Activated T-helper 1 cell treated with anti-CD3 and anti-CD28 coated beads, Interleukin-12 subunit alpha, Interleukin-12 subunit beta, Interleukin-2, Interleukin-4 antibody, amounts not matched to agents 30 ng/mL and 10 ng/mL and 1 ng/mL, durations not matched to agents 14 hours and 24 hours and 36 hours (primary cell): ENCODE measurements at regions not wholly inside any gene's neighbourhood (a gene's known extent, or its start where the extent isn't known, plus 50 kb on each side); places are given as distances from the start of the nearest gene placed in this dataset.
"Not testable (repeated sequence)": the region's sequence is repeated elsewhere in the genome, so short reads cannot be mapped to it uniquely, and the experiment has no call there.

Experiments
- DNase-seq: peaks from one replicate; pipeline ENCODE4 v3.0.0; 2021; ENCODE audit warnings: low spot score
- H3K27ac Mint-ChIP-seq: one replicate; pipeline ENCODE4 v1.8.0; 2021; ENCODE audit warnings: mild to moderate bottlenecking, mixed read lengths
- H3K27me3 Mint-ChIP-seq: one replicate; pipeline ENCODE4 v1.8.0; 2022; ENCODE audit warnings: mild to moderate bottlenecking, moderate library complexity, mixed read lengths; ENCODE audit not compliant: insufficient read depth
- H3K36me3 Mint-ChIP-seq: one replicate; pipeline ENCODE4 v1.8.0; 2021; ENCODE audit warnings: low read depth, mixed read lengths
- H3K4me1 Mint-ChIP-seq: one replicate; pipeline ENCODE4 v1.8.0; 2021; ENCODE audit warnings: low read depth, mixed read lengths
- H3K4me3 Mint-ChIP-seq: one replicate; pipeline ENCODE4 v1.8.0; 2021; ENCODE audit warnings: mild to moderate bottlenecking, moderate library complexity, mixed read lengths
- H3K9me3 Mint-ChIP-seq: one replicate; pipeline ENCODE4 v1.8.0; 2021; ENCODE audit warnings: mixed read lengths
- intact Hi-C: fragments of 100-400 bp; cut with micrococcal nuclease; formaldehyde crosslinking; loops from one replicate; pipeline ENCODE4 v1.15.1; 2024

GRCh38 chr2:225231900-225232299 is 167.6 kb upstream of the NYAP2 start:
- Mint-ChIP-seq H3K27me3 (no peaks in the 10 kb centered on the region), H3K4me1 (no peaks in the 10 kb centered on the region), H3K4me3 (no peak overlapping the region), H3K9me3 (no peaks in the 10 kb centered on the region), H3K27ac (no peak overlapping the region), H3K36me3 (no peaks in the 10 kb centered on the region)
- intact Hi-C loops: no loop called here
- no peak for DNase-seq

- H3K36me3 Mint-ChIP-seq, H3K27ac Mint-ChIP-seq, intact Hi-C loops, H3K9me3 Mint-ChIP-seq, H3K4me1 Mint-ChIP-seq, H3K4me3 Mint-ChIP-seq, H3K27me3 Mint-ChIP-seq, DNase-seq: not testable (repeated sequence)
Observed at GRCh38 chr2:225229346-225229745, 170.2 kb upstream of the NYAP2 start.

GRCh38 chr2:225226441-225226840 is 173.1 kb upstream of the NYAP2 start:
- no peak for DNase-seq
- H3K36me3 Mint-ChIP-seq: no peaks in the 10 kb centered on the region
- H3K27me3 Mint-ChIP-seq: peaks cover 9% of the 10 kb centered on the region
- no peaks in the 10 kb centered on the region for H3K9me3 Mint-ChIP-seq
- no peaks in the 10 kb centered on the region for H3K4me1 Mint-ChIP-seq
- no peak overlapping the region for H3K4me3 Mint-ChIP-seq
- intact Hi-C loops: no loop called here
- no peak overlapping the region for H3K27ac Mint-ChIP-seq

GRCh38 chr2:225223301-225223700 is 176.2 kb upstream of the NYAP2 start:
- Mint-ChIP-seq H3K27ac (no peak overlapping the region), H3K4me1 (no peaks in the 10 kb centered on the region), H3K36me3 (no peaks in the 10 kb centered on the region), H3K9me3 (no peaks in the 10 kb centered on the region), H3K4me3 (no peak overlapping the region), H3K27me3 (peaks cover 15% of the 10 kb centered on the region)
- no peak for DNase-seq
- intact Hi-C loops: no loop called here

GRCh38 chr2:225207471-225207870 is 165.2 kb upstream of the DOCK10 start:
- Mint-ChIP-seq H3K4me3 (no peak overlapping the region), H3K4me1 (no peaks in the 10 kb centered on the region), H3K27me3 (peaks cover 6% of the 10 kb centered on the region), H3K36me3 (no peaks in the 10 kb centered on the region), H3K9me3 (no peaks in the 10 kb centered on the region), H3K27ac (no peak overlapping the region)
- intact Hi-C loops: no loop called here
- DNase-seq: no peak

- H3K9me3 Mint-ChIP-seq: no peaks in the 10 kb centered on the region
- H3K36me3 Mint-ChIP-seq: no peaks in the 10 kb centered on the region
- peaks cover 8% of the 10 kb centered on the region for H3K27me3 Mint-ChIP-seq
- no peak overlapping the region for H3K27ac Mint-ChIP-seq
- intact Hi-C loops: no loop called here
- H3K4me1 Mint-ChIP-seq: no peaks in the 10 kb centered on the region
- no peak for DNase-seq
- H3K4me3 Mint-ChIP-seq: no peak overlapping the region
Observed at GRCh38 chr2:225207043-225207442, 164.8 kb upstream of the DOCK10 start.

GRCh38 chr2:225196579-225196978 is 154.3 kb upstream of the DOCK10 start:
- Mint-ChIP-seq H3K9me3 (no peaks in the 10 kb centered on the region), H3K4me1 (no peaks in the 10 kb centered on the region), H3K4me3 (no peak overlapping the region), H3K27me3 (peaks cover 11% of the 10 kb centered on the region), H3K36me3 (no peaks in the 10 kb centered on the region), H3K27ac (no peak overlapping the region)
- intact Hi-C loops: no loop called here
- no peak for DNase-seq

GRCh38 chr2:225192869-225193268 is 150.6 kb upstream of the DOCK10 start:
- intact Hi-C loops: no loop called here
- H3K4me1 Mint-ChIP-seq: no peaks in the 10 kb centered on the region

GRCh38 chr2:225190987-225191386 is 148.7 kb upstream of the DOCK10 start:
- intact Hi-C loops: no loop called here

More at GRCh38 chr2:225192869-225193268, 150.6 kb upstream of the DOCK10 start:
- H3K27me3 Mint-ChIP-seq: peaks cover 12% of the 10 kb centered on the region
- H3K9me3 Mint-ChIP-seq: no peaks in the 10 kb centered on the region
- H3K27ac Mint-ChIP-seq: no peak overlapping the region
- H3K36me3 Mint-ChIP-seq: no peaks in the 10 kb centered on the region
- H3K4me3 Mint-ChIP-seq: no peak overlapping the region
- DNase-seq: no peak

GRCh38 chr2:225184948-225185347 is 142.7 kb upstream of the DOCK10 start:
- Mint-ChIP-seq H3K4me3 (no peak overlapping the region), H3K36me3 (no peaks in the 10 kb centered on the region), H3K4me1 (no peaks in the 10 kb centered on the region), H3K27ac (no peak overlapping the region), H3K9me3 (no peaks in the 10 kb centered on the region), H3K27me3 (peaks cover 5% of the 10 kb centered on the region)
- DNase-seq: no peak
- intact Hi-C loops: no loop called here

More at GRCh38 chr2:225190987-225191386, 148.7 kb upstream of the DOCK10 start:
- Mint-ChIP-seq H3K27ac (no peak overlapping the region), H3K9me3 (no peaks in the 10 kb centered on the region), H3K4me3 (no peak overlapping the region), H3K4me1 (no peaks in the 10 kb centered on the region), H3K27me3 (peaks cover 11% of the 10 kb centered on the region), H3K36me3 (no peaks in the 10 kb centered on the region)
- no peak for DNase-seq

GRCh38 chr2:225182126-225182525 is 139.9 kb upstream of the DOCK10 start:
- intact Hi-C loops: no loop called here
- no peaks in the 10 kb centered on the region for H3K4me1 Mint-ChIP-seq
- H3K27me3 Mint-ChIP-seq: no peaks in the 10 kb centered on the region

GRCh38 chr2:225177098-225177497 is 134.8 kb upstream of the DOCK10 start:
- Mint-ChIP-seq H3K27ac (no peak overlapping the region), H3K4me3 (no peak overlapping the region), H3K36me3 (no peaks in the 10 kb centered on the region), H3K27me3 (peaks cover 2% of the 10 kb centered on the region), H3K9me3 (no peaks in the 10 kb centered on the region), H3K4me1 (no peaks in the 10 kb centered on the region)
- intact Hi-C loops: no loop called here
- DNase-seq: no peak

More at GRCh38 chr2:225182126-225182525, 139.9 kb upstream of the DOCK10 start:
- no peak overlapping the region for H3K27ac Mint-ChIP-seq
- no peak overlapping the region for H3K4me3 Mint-ChIP-seq
- no peaks in the 10 kb centered on the region for H3K36me3 Mint-ChIP-seq
- no peaks in the 10 kb centered on the region for H3K9me3 Mint-ChIP-seq
- DNase-seq: no peak

GRCh38 chr2:225173909-225174308 is 131.6 kb upstream of the DOCK10 start:
- peaks cover 5% of the 10 kb centered on the region for H3K27me3 Mint-ChIP-seq
- DNase-seq: no peak
- intact Hi-C loops: no loop called here
- no peaks in the 10 kb centered on the region for H3K9me3 Mint-ChIP-seq
- no peak overlapping the region for H3K27ac Mint-ChIP-seq
- no peak overlapping the region for H3K4me3 Mint-ChIP-seq
- H3K36me3 Mint-ChIP-seq: no peaks in the 10 kb centered on the region
- no peaks in the 10 kb centered on the region for H3K4me1 Mint-ChIP-seq

- Mint-ChIP-seq H3K27ac (no peak overlapping the region), H3K27me3 (peaks cover 5% of the 10 kb centered on the region), H3K4me1 (no peaks in the 10 kb centered on the region), H3K9me3 (no peaks in the 10 kb centered on the region), H3K4me3 (no peak overlapping the region), H3K36me3 (no peaks in the 10 kb centered on the region)
- intact Hi-C loops: no loop called here
- DNase-seq: no peak
Observed at GRCh38 chr2:225171350-225171749, 129.1 kb upstream of the DOCK10 start.
